Neural crest cell (in vitro differentiated cells): ENCODE measurements at regions not wholly inside any gene's neighbourhood (a gene's known extent, or its start where the extent isn't known, plus 50 kb on each side); places are given as distances from the start of the nearest gene placed in this dataset.

Experiments used
- DNase-seq: peaks from one replicate; pipeline ENCODE4 v3.0.0; 2021; ENCODE audit warnings: low read depth, mixed read lengths, low spot score
- H3K27ac Mint-ChIP-seq: one replicate; pipeline ENCODE4 v1.8.0; 2021; ENCODE audit warnings: mild to moderate bottlenecking, mixed read lengths; ENCODE audit not compliant: unreplicated experiment
- H3K27me3 Mint-ChIP-seq: 2 replicates; pipeline ENCODE4 v1.8.0; 2021; ENCODE audit warnings: low read depth, mild to moderate bottlenecking, mixed read lengths
- H3K36me3 Mint-ChIP-seq: 2 replicates; pipeline ENCODE4 v1.8.0; 2021; ENCODE audit warnings: low read depth, mild to moderate bottlenecking, mixed read lengths
- H3K4me1 Mint-ChIP-seq: 2 replicates; pipeline ENCODE4 v1.8.0; 2021; ENCODE audit warnings: mixed read lengths
- H3K4me3 Mint-ChIP-seq: one replicate; pipeline ENCODE4 v1.8.0; 2021; ENCODE audit warnings: mild to moderate bottlenecking, mixed read lengths
- H3K9me3 Mint-ChIP-seq: 2 replicates; pipeline ENCODE4 v1.8.0; 2021; ENCODE audit warnings: mixed read lengths
- CTCF ChIP-seq: fragments of 200-600 bp; sonication (generic); conservative IDR thresholded peaks from 2 replicates; pipeline ENCODE4 v1.5.0; 2021; ENCODE audit warnings: antibody characterized with exemption, mild to moderate bottlenecking

- Mint-ChIP-seq H3K4me1 (peaks cover 10% of the 10 kb centered on the region), H3K27ac (no peak overlapping the region), H3K4me3 (no peak overlapping the region), H3K27me3 (no peaks in the 10 kb centered on the region), H3K9me3 (no peaks in the 10 kb centered on the region), H3K36me3 (no peaks in the 10 kb centered on the region)
- no peak for DNase-seq
- TF ChIP-seq CTCF, result no peak
Observed at GRCh38 chr15:59839906-59840305, 150.8 kb upstream of the BNIP2 start.

- H3K4me3 Mint-ChIP-seq, result no peak overlapping the region
- no peak overlapping the region for H3K27ac Mint-ChIP-seq
- no peak for TF ChIP-seq CTCF
- DNase-seq, result no peak
- H3K27me3 Mint-ChIP-seq, result no peaks in the 10 kb centered on the region
- H3K9me3 Mint-ChIP-seq, result no peaks in the 10 kb centered on the region
- peaks cover 10% of the 10 kb centered on the region for H3K4me1 Mint-ChIP-seq
- H3K36me3 Mint-ChIP-seq, result no peaks in the 10 kb centered on the region
Observed at GRCh38 chr15:59838900-59839299, 149.8 kb upstream of the BNIP2 start.

GRCh38 chr15:59835776-59836175, 146.7 kb upstream of the BNIP2 start:
- no peak overlapping the region for H3K27ac Mint-ChIP-seq
- TF ChIP-seq CTCF, result no peak
- H3K36me3 Mint-ChIP-seq, result no peaks in the 10 kb centered on the region
- no peak for DNase-seq
- no peaks in the 10 kb centered on the region for H3K9me3 Mint-ChIP-seq
- H3K4me1 Mint-ChIP-seq, result peaks cover 10% of the 10 kb centered on the region
- H3K4me3 Mint-ChIP-seq, result no peak overlapping the region
- H3K27me3 Mint-ChIP-seq, result no peaks in the 10 kb centered on the region

GRCh38 chr15:59834528-59834927, 145.4 kb upstream of the BNIP2 start:
- no peak for DNase-seq
- H3K4me1 Mint-ChIP-seq, result peaks cover 10% of the 10 kb centered on the region
- no peak overlapping the region for H3K27ac Mint-ChIP-seq
- H3K36me3 Mint-ChIP-seq, result no peaks in the 10 kb centered on the region
- no peaks in the 10 kb centered on the region for H3K9me3 Mint-ChIP-seq
- no peaks in the 10 kb centered on the region for H3K27me3 Mint-ChIP-seq
- H3K4me3 Mint-ChIP-seq, result no peak overlapping the region
- TF ChIP-seq CTCF, result no peak

- peaks cover under 1% of the 10 kb centered on the region for H3K27me3 Mint-ChIP-seq
- DNase-seq, result no peak
- peaks cover 2% of the 10 kb centered on the region for H3K4me1 Mint-ChIP-seq
- TF ChIP-seq CTCF, result no peak
- H3K27ac Mint-ChIP-seq, result no peak overlapping the region
- no peaks in the 10 kb centered on the region for H3K36me3 Mint-ChIP-seq
- H3K4me3 Mint-ChIP-seq, result no peak overlapping the region
- H3K9me3 Mint-ChIP-seq, result no peaks in the 10 kb centered on the region
Observed at GRCh38 chr15:59833366-59833765, 144.2 kb upstream of the BNIP2 start.

- no peaks in the 10 kb centered on the region for H3K36me3 Mint-ChIP-seq
- DNase-seq, result no peak
- H3K27ac Mint-ChIP-seq, result no peak overlapping the region
- H3K9me3 Mint-ChIP-seq, result no peaks in the 10 kb centered on the region
- TF ChIP-seq CTCF, result no peak
- H3K4me1 Mint-ChIP-seq, result no peaks in the 10 kb centered on the region
- H3K4me3 Mint-ChIP-seq, result no peak overlapping the region
- peaks cover 6% of the 10 kb centered on the region for H3K27me3 Mint-ChIP-seq
Observed at GRCh38 chr15:59830873-59831272, 141.8 kb upstream of the BNIP2 start.
